GM13976 (cell line): ENCODE measurements at regions not wholly inside any gene's neighbourhood (a gene's known extent, or its start where the extent isn't known, plus 50 kb on each side); places are given as distances from the start of the nearest gene placed in this dataset.

Source experiments
- DNase-seq: peaks from one replicate; pipeline ENCODE4 v3.0.0; 2012; ENCODE audit warnings: low spot score
- CTCF ChIP-seq: IDR thresholded peaks from 2 replicates; pipeline ENCODE4 v1.5.1; 2012; ENCODE audit warnings: borderline replicate concordance, mild to moderate bottlenecking; ENCODE audit not compliant: insufficient read depth; ENCODE audit errors: extremely low read depth, missing control alignments, control extremely low read depth
- in situ Hi-C: fragments of 300-500 bp; cut with MboI; formaldehyde crosslinking; loops from one replicate; pipeline ENCODE4 v1.12.0; 2022; ENCODE audit warnings: low sequenced_read_pairs, mixed read lengths, inconsistent platforms; ENCODE audit not compliant: unreplicated experiment

DNA sequence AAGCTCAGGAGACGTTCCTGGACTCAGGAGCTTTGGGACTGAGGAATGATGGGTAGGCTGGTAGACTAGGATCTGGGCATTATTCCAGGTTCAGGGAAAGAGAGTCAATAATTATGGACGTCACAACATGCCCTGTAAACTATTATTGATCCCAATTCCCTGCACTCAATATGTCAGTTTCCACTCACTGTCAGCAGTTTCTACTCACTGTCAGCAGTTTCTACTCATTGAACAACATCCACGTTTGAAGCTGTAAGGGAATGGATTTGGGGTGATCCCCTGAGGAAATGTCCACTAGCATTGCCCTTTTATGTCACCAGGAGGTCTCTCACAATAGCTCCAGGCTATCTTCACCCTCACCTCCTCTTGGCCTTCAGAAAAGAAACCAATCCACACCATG, 1268.6 kb downstream of the TYW1 start:
- DNase-seq: no peak
- no peak for TF ChIP-seq CTCF
- in situ Hi-C loops: no loop called here

DNA sequence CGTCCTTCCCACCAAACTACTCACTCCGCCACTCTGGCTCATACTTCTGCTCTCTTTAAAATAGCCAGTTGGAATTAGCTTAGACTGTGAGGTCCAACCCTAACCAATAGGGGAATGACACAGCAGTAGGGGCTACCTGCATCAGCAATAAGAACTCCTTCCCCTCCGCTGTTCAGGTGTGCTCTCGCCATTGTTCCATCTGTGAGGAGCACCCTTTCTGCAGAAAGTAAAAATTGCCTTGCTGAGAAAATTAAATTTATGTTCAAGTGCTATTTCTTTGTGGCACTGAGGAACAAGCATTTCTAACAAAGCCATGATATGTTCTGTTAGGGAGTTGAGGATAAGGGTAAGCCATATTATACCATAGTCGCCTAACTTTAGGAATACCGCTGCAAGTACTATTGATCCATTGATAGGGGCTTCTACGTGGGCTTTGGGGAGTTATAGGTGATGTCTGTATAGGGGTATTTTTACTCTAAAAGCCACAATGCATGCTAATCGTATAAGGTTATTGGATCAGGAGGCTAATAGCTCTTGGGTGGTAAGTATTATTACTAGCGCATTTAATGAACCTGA, 1269.5 kb downstream of the TYW1 start:
- TF ChIP-seq CTCF: no peak
- in situ Hi-C loops: no loop called here
- DNase-seq: no peak

- no peak for TF ChIP-seq CTCF
- in situ Hi-C loops: no loop called here
- no peak for DNase-seq
Observed at GRCh38 chr7:68267486-68267885, 1270.9 kb downstream of the TYW1 start.

DNA sequence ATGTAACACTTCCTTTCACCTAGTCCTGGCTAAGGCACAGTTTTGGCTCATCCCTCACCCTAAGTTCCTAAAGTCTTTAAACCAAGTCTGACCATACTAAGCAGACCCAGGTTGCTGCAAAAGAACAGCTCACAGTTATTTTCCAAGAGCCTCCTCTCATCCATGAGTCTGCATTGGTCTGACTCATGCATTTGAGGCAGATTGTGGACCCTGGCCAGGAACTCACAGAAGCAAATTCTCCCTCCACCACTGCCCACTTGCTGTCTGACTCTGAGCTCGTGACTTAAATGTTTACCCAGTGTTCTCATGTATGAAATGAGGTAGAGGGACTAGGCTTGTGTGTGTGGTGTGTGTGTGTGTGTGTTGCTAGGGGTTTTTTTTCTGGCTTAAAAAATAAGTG, 1272.8 kb downstream of the TYW1 start:
- DNase-seq: no peak

GRCh38 chr7:68272507-68272906, 1275.9 kb downstream of the TYW1 start:
- no peak for TF ChIP-seq CTCF
- in situ Hi-C loops: no loop called here
- DNase-seq: no peak

More for the DNA sequence above, 1272.8 kb downstream of the TYW1 start:
- in situ Hi-C loops: no loop called here
- TF ChIP-seq CTCF: no peak

GRCh38 chr7:68276725-68277124, 1280.1 kb downstream of the TYW1 start:
- in situ Hi-C loops: no loop called here
- DNase-seq: no peak
- TF ChIP-seq CTCF: no peak
